GM23338 (cell line): ENCODE measurements at regions not wholly inside any gene's neighbourhood (a gene's known extent, or its start where the extent isn't known, plus 50 kb on each side); places are given as distances from the start of the nearest gene placed in this dataset.

ENCODE experiments used
- CREB1 ChIP-seq: fragments of 250-450 bp; sonication (Bioruptor Pico); IDR thresholded peaks from 2 replicates; pipeline ENCODE4 v1.5.0; 2020; ENCODE audit warnings: low read depth, mild to moderate bottlenecking, moderate library complexity
- CTCF ChIP-seq, 2 experiments: fragments of 200-600 bp in 1 of 2; sonication (generic) in 1 of 2; conservative IDR thresholded peaks; 2 replicates each; pipeline versions ENCODE4 v1.5.1 to v1.6.1; 2016 to 2017; ENCODE audit warnings: antibody characterized with exemption in 2 of 2, low read depth in 2 of 2, mild to moderate bottlenecking in 2 of 2, moderate library complexity in 1 of 2
- EZH2 ChIP-seq: fragments of 200-600 bp; sonication (generic); IDR thresholded peaks from one replicate; pipeline ENCODE4 v1.8.0; 2017; ENCODE audit warnings: antibody characterized with exemption, mild to moderate bottlenecking, low read depth; ENCODE audit not compliant: unreplicated experiment
- EZH2phosphoT487 ChIP-seq: fragments of 200-600 bp; sonication (generic); IDR thresholded peaks from one replicate; pipeline ENCODE4 v1.8.1; 2018; ENCODE audit warnings: antibody characterized with exemption; ENCODE audit not compliant: unreplicated experiment
- JUNB ChIP-seq: IDR thresholded peaks from one replicate; pipeline ENCODE4 v1.6.1; 2016; ENCODE audit warnings: antibody characterized with exemption; ENCODE audit not compliant: unreplicated experiment
- NANOG ChIP-seq: IDR thresholded peaks from 2 replicates; pipeline ENCODE4 v1.6.1; 2016; ENCODE audit warnings: antibody characterized with exemption, borderline replicate concordance
- POLR2AphosphoS5 ChIP-seq: IDR thresholded peaks from 2 replicates; pipeline ENCODE4 v1.6.1; 2016; ENCODE audit warnings: antibody characterized with exemption, low read depth
- ZNF331 ChIP-seq: fragments of 250-450 bp; sonication (Bioruptor Pico); IDR thresholded peaks from 2 replicates; pipeline ENCODE4 v1.5.0; 2020; ENCODE audit warnings: low read depth, mild to moderate bottlenecking, moderate library complexity
- TF ChIP-seq, protein P1 (sequence below): IDR thresholded peaks from one replicate; pipeline ENCODE4 v1.6.1; 2018; ENCODE audit warnings: antibody characterized with exemption; ENCODE audit not compliant: unreplicated experiment
- TF ChIP-seq, protein P2 (sequence below): IDR thresholded peaks from 2 replicates; pipeline ENCODE4 v1.6.1; 2016; ENCODE audit warnings: antibody characterized with exemption
- TF ChIP-seq, protein P3 (sequence below): fragments of 250-450 bp; sonication (Bioruptor Pico); IDR thresholded peaks from 2 replicates; pipeline ENCODE4 v1.5.0; 2020; ENCODE audit warnings: mild to moderate bottlenecking, moderate library complexity

DNA sequence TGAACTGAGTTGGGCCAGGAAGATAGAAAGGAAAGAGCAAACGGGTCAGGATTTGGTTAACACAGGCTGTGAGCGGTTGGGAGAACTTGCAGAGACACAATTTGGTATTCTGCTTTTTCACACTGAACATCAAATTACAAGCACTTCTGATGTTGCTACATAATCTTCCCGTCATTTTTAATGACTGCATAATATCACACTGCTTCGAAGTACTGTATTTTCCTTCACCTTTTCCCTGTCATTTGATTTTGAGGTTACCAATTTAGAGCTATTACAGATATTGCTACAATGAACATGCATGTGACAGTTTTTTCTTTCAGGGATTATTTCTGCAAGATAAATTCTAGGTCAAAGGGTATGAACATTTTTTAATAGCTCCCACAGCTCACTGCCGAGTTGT is 71.4 kb upstream of the CPEB4 start:
- TF ChIP-seq POLR2AphosphoS5: no peak
- no peak for TF ChIP-seq CTCF (conservative IDR thresholded peaks at IDR 0.05; ENCODE audit: low read depth in 2 of 2)
- no peak for TF ChIP-seq EZH2
- TF ChIP-seq, protein P1, sequence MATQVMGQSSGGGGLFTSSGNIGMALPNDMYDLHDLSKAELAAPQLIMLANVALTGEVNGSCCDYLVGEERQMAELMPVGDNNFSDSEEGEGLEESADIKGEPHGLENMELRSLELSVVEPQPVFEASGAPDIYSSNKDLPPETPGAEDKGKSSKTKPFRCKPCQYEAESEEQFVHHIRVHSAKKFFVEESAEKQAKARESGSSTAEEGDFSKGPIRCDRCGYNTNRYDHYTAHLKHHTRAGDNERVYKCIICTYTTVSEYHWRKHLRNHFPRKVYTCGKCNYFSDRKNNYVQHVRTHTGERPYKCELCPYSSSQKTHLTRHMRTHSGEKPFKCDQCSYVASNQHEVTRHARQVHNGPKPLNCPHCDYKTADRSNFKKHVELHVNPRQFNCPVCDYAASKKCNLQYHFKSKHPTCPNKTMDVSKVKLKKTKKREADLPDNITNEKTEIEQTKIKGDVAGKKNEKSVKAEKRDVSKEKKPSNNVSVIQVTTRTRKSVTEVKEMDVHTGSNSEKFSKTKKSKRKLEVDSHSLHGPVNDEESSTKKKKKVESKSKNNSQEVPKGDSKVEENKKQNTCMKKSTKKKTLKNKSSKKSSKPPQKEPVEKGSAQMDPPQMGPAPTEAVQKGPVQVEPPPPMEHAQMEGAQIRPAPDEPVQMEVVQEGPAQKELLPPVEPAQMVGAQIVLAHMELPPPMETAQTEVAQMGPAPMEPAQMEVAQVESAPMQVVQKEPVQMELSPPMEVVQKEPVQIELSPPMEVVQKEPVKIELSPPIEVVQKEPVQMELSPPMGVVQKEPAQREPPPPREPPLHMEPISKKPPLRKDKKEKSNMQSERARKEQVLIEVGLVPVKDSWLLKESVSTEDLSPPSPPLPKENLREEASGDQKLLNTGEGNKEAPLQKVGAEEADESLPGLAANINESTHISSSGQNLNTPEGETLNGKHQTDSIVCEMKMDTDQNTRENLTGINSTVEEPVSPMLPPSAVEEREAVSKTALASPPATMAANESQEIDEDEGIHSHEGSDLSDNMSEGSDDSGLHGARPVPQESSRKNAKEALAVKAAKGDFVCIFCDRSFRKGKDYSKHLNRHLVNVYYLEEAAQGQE: no peak
- TF ChIP-seq CREB1: no peak
- TF ChIP-seq, protein P2, sequence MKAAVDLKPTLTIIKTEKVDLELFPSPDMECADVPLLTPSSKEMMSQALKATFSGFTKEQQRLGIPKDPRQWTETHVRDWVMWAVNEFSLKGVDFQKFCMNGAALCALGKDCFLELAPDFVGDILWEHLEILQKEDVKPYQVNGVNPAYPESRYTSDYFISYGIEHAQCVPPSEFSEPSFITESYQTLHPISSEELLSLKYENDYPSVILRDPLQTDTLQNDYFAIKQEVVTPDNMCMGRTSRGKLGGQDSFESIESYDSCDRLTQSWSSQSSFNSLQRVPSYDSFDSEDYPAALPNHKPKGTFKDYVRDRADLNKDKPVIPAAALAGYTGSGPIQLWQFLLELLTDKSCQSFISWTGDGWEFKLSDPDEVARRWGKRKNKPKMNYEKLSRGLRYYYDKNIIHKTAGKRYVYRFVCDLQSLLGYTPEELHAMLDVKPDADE: no peak
- TF ChIP-seq JUNB: no peak
- TF ChIP-seq EZH2phosphoT487: no peak
- no peak for TF ChIP-seq ZNF331 (CRISPR knock-in tag)
- no peak for TF ChIP-seq NANOG
- TF ChIP-seq, protein P3, sequence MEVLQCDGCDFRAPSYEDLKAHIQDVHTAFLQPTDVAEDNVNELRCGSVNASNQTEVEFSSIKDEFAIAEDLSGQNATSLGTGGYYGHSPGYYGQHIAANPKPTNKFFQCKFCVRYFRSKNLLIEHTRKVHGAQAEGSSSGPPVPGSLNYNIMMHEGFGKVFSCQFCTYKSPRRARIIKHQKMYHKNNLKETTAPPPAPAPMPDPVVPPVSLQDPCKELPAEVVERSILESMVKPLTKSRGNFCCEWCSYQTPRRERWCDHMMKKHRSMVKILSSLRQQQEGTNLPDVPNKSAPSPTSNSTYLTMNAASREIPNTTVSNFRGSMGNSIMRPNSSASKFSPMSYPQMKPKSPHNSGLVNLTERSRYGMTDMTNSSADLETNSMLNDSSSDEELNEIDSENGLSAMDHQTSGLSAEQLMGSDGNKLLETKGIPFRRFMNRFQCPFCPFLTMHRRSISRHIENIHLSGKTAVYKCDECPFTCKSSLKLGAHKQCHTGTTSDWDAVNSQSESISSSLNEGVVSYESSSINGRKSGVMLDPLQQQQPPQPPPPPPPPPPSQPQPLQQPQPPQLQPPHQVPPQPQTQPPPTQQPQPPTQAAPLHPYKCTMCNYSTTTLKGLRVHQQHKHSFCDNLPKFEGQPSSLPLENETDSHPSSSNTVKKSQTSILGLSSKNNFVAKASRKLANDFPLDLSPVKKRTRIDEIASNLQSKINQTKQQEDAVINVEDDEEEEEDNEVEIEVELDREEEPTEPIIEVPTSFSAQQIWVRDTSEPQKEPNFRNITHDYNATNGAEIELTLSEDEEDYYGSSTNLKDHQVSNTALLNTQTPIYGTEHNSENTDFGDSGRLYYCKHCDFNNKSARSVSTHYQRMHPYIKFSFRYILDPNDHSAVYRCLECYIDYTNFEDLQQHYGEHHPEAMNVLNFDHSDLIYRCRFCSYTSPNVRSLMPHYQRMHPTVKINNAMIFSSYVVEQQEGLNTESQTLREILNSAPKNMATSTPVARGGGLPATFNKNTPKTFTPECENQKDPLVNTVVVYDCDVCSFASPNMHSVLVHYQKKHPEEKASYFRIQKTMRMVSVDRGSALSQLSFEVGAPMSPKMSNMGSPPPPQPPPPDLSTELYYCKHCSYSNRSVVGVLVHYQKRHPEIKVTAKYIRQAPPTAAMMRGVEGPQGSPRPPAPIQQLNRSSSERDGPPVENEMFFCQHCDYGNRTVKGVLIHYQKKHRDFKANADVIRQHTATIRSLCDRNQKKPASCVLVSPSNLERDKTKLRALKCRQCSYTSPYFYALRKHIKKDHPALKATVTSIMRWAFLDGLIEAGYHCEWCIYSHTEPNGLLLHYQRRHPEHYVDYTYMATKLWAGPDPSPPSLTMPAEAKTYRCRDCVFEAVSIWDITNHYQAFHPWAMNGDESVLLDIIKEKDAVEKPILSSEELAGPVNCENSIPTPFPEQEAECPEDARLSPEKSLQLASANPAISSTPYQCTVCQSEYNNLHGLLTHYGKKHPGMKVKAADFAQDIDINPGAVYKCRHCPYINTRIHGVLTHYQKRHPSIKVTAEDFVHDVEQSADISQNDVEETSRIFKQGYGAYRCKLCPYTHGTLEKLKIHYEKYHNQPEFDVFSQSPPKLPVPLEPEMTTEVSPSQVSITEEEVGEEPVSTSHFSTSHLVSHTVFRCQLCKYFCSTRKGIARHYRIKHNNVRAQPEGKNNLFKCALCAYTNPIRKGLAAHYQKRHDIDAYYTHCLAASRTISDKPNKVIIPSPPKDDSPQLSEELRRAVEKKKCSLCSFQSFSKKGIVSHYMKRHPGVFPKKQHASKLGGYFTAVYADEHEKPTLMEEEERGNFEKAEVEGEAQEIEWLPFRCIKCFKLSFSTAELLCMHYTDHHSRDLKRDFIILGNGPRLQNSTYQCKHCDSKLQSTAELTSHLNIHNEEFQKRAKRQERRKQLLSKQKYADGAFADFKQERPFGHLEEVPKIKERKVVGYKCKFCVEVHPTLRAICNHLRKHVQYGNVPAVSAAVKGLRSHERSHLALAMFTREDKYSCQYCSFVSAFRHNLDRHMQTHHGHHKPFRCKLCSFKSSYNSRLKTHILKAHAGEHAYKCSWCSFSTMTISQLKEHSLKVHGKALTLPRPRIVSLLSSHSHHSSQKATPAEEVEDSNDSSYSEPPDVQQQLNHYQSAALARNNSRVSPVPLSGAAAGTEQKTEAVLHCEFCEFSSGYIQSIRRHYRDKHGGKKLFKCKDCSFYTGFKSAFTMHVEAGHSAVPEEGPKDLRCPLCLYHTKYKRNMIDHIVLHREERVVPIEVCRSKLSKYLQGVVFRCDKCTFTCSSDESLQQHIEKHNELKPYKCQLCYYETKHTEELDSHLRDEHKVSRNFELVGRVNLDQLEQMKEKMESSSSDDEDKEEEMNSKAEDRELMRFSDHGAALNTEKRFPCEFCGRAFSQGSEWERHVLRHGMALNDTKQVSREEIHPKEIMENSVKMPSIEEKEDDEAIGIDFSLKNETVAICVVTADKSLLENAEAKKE (CRISPR knock-in tag): no peak
